Muscle of leg (tissue), 3 donors: ENCODE measurements at regions not wholly inside any gene's neighbourhood (a gene's known extent, or its start where the extent isn't known, plus 50 kb on each side); places are given as distances from the start of the nearest gene placed in this dataset.
"Not testable (repeated sequence)": the region's sequence is repeated elsewhere in the genome, so short reads cannot be mapped to it uniquely, and the experiment has no call there.

Experiments
- DNase-seq: peaks from one replicate; pipeline ENCODE4 v3.0.0; 2013
- H3K27ac ChIP-seq: one replicate; pipeline ENCODE4 v1.5.1; 2013; ENCODE audit warnings: mild to moderate bottlenecking, low read length, control low read depth
- H3K27me3 ChIP-seq: one replicate; pipeline ENCODE4 v1.6.1; 2013; ENCODE audit warnings: low read length; ENCODE audit not compliant: control insufficient read depth, insufficient read depth
- H3K36me3 ChIP-seq: one replicate; pipeline ENCODE4 v1.6.1; 2013; ENCODE audit warnings: low read length; ENCODE audit not compliant: control insufficient read depth, insufficient read depth
- H3K4me1 ChIP-seq: one replicate; pipeline ENCODE4 v1.6.1; 2013; ENCODE audit warnings: low read length; ENCODE audit not compliant: control insufficient read depth, insufficient read depth
- H3K4me3 ChIP-seq: one replicate; pipeline ENCODE4 v1.5.1; 2013; ENCODE audit warnings: low read length, control low read depth
- H3K9me3 ChIP-seq: replicated peaks from 2 replicates; pipeline ENCODE4 v1.6.1; 2013; ENCODE audit warnings: low read depth, low read length; ENCODE audit not compliant: control insufficient read depth
- WGBS: methylation state at CpG from one replicate; pipeline ENCODE4 v1.1.5; 2013; ENCODE audit warnings: missing lambda C conversion rate; ENCODE audit not compliant: insufficient coverage; 5-methylcytosine and 5-hydroxymethylcytosine counted together

- DNase-seq, H3K27ac ChIP-seq, H3K36me3 ChIP-seq, H3K9me3 ChIP-seq, H3K4me1 ChIP-seq, H3K4me3 ChIP-seq, H3K27me3 ChIP-seq: not testable (repeated sequence)
- 50% methylated on average over 2 of the region's 6 CpGs for WGBS
Observed at GRCh38 chr2:113386780-113387433, 50.6 kb upstream of the ZNG1B start.

- not testable (repeated sequence) for H3K27me3 ChIP-seq, H3K36me3 ChIP-seq, H3K4me1 ChIP-seq, H3K4me3 ChIP-seq, H3K9me3 ChIP-seq, H3K27ac ChIP-seq
- WGBS = no CpG with 5 or more reads among the region's 2 CpGs
- peak; percentile 30 for DNase-seq
Observed at GRCh38 chr2:113379621-113380020, 57.9 kb upstream of the ZNG1B start.

- Histone ChIP-seq H3K27me3 (no peaks in the 10 kb centered on the region), H3K4me1 (peaks cover 3% of the 10 kb centered on the region), H3K27ac (peak overlapping the region; percentile 37), H3K36me3 (no peaks in the 10 kb centered on the region), H3K9me3 (no peaks in the 10 kb centered on the region), H3K4me3 (no peak overlapping the region)
- peak; percentile 72 for DNase-seq
- no CpG with 5 or more reads among the region's 3 CpGs for WGBS
Observed at GRCh38 chr2:113376913-113377445, 60.5 kb upstream of the ZNG1B start.

GRCh38 chr2:113376253-113376912 is 61.1 kb upstream of the ZNG1B start:
- H3K9me3 ChIP-seq = no peaks in the 10 kb centered on the region
- H3K27me3 ChIP-seq = no peaks in the 10 kb centered on the region
- 50% methylated on average over 1 of the region's 2 CpGs for WGBS
- no peaks in the 10 kb centered on the region for H3K36me3 ChIP-seq
- peaks cover 3% of the 10 kb centered on the region for H3K4me1 ChIP-seq
- H3K4me3 ChIP-seq = no peak overlapping the region
- peak overlapping the region; percentile 3 for H3K27ac ChIP-seq
- DNase-seq = no peak

GRCh38 chr2:113374857-113375256 is 62.6 kb upstream of the ZNG1B start:
- not testable (repeated sequence) for H3K27me3 ChIP-seq, H3K4me1 ChIP-seq, H3K9me3 ChIP-seq, H3K36me3 ChIP-seq, H3K4me3 ChIP-seq, DNase-seq, H3K27ac ChIP-seq
- WGBS = no CpG with 5 or more reads among the region's 4 CpGs

GRCh38 chr2:113372258-113372834 is 65.1 kb upstream of the ZNG1B start:
- 89% methylated on average over 9 of the region's 14 CpGs for WGBS
- H3K27ac ChIP-seq, H3K27me3 ChIP-seq, H3K9me3 ChIP-seq, DNase-seq, H3K4me1 ChIP-seq, H3K36me3 ChIP-seq, H3K4me3 ChIP-seq: not testable (repeated sequence)

GRCh38 chr2:113370478-113371091 is 66.9 kb upstream of the ZNG1B start:
- no peaks in the 10 kb centered on the region for H3K9me3 ChIP-seq
- DNase-seq = peak; percentile 79
- peaks cover 2% of the 10 kb centered on the region for H3K4me1 ChIP-seq
- H3K4me3 ChIP-seq = no peak overlapping the region
- H3K27ac ChIP-seq = no peak overlapping the region
- WGBS = 12% methylated on average over 9 of the region's 9 CpGs
- no peaks in the 10 kb centered on the region for H3K27me3 ChIP-seq
- H3K36me3 ChIP-seq = no peaks in the 10 kb centered on the region

GRCh38 chr2:113370030-113370429 is 67.5 kb upstream of the ZNG1B start:
- no peak overlapping the region for H3K4me3 ChIP-seq
- WGBS = 83% methylated on average over 1 of the region's 5 CpGs
- DNase-seq = no peak

GRCh38 chr2:113368581-113368980 is 68.9 kb upstream of the ZNG1B start:
- DNase-seq, H3K9me3 ChIP-seq, H3K27ac ChIP-seq, H3K4me3 ChIP-seq, H3K36me3 ChIP-seq, H3K4me1 ChIP-seq, H3K27me3 ChIP-seq: not testable (repeated sequence)

More at GRCh38 chr2:113370030-113370429, 67.5 kb upstream of the ZNG1B start:
- Histone ChIP-seq H3K36me3 (no peaks in the 10 kb centered on the region), H3K27me3 (no peaks in the 10 kb centered on the region), H3K27ac (no peak overlapping the region), H3K9me3 (no peaks in the 10 kb centered on the region), H3K4me1 (peaks cover 4% of the 10 kb centered on the region)

- not testable (repeated sequence) for H3K36me3 ChIP-seq, H3K4me3 ChIP-seq, DNase-seq, H3K27me3 ChIP-seq, H3K27ac ChIP-seq, H3K9me3 ChIP-seq
- H3K4me1 ChIP-seq = peaks cover 14% of the 10 kb centered on the region
- no CpG with 5 or more reads among the region's 4 CpGs for WGBS
Observed at GRCh38 chr2:113366821-113367220, 70.7 kb upstream of the ZNG1B start.
